NCI-H1417 (cell line): ENCODE measurements at regions not wholly inside any gene's neighbourhood (a gene's known extent, or its start where the extent isn't known, plus 50 kb on each side); places are given as distances from the start of the nearest gene placed in this dataset.

Experiments
- DNase-seq, 3 experiments: peaks; one replicate each; lab custom pipeline; 2025; lab: John Stamatoyannopoulos, UW

DNA sequence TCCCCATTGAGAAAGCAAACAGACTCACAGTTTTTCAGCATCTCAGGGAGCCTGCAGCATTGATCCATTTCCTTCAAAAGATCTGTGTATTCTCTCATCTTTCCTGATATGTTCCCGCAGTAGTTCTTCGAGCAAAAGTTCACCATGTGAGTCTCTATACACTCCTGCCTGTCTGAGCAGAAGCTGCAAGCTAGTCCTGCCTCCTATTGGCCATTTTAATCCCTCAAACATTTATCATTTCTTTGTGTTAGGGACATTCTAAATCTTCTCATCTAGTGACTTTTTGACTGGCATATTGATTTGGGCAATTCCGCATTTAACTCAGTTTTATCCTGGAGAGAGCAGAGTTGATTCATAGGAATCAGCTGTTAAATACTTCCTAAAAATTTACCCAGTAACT is 660.4 kb upstream of the KLF12 start:
- no peak for DNase-seq

DNA sequence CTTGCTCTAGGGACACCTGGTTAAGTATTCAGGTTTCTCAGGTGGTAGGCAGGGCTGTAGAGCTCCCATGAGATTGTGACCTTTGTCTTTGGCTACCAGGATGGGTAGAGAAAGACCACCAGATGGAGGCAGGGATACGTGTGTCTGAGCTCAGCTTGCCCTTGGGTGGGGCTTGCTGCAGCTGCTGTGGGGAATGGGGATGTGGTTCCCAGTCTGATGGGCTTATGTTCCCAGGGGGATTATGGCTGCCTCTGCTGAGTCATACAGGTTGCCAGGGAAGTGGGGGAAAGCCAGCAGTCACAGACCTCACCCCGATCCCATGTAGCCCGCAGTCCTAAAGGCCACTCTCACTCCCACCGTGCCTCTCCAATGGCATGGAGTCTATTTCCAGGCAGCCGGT is 659.9 kb upstream of the KLF12 start:
- no peak for DNase-seq

DNA sequence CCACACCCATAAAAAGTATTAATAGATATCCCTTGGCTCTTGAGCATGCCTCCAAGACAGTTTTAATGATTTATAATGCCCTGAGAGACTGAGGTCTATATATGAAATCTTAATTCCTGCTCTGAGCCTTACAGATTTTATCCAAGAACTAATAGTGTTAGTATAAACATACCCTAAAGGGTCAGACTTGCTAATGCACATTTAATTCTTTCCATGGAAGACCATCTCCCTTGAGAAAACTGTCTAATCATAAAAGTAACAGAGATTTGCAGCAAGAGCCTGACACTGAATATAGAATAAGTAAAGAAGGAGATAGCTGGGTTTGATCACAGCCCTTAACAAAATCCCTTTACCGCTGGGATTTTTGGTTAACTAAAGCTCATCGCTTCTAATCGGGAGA is 650.8 kb upstream of the KLF12 start:
- DNase-seq, result no peak

DNA sequence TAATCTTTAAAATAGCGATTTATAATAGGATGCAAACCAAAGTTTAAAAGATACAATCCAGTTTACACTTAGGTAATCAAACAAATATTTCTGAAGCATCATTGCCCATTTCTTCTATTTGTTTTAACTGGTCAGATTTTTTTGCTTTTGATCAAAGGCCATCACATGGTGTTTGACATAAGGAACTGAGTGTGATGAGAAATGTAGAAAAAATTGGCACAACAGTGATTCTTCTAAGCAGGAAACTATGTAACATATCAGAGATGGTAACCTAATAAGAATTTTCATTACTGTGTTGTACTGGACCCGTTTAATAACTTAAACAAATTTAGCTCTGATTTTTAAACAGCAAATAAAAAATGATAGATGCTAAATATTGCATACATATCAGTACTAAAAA is 644.7 kb upstream of the KLF12 start:
- no peak for DNase-seq

DNA sequence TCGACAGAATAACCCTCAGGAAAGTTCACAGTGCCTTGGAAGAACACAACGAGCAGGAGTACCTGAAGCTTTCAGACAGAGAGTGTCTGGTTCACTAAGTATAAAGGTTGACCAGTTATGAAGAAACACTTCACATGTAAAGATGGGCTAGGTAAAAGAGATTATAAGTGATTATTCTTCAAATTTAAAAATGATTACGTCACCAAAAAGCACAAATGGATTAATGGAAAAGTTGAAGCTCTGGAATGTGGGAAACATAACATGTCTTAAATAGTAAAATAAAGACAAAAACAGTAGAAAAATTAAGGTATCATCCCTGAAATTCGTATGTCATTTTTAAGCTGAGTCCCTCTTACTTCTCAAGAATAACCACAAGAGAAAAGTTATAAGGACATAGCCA is 643.9 kb upstream of the KLF12 start:
- no peak for DNase-seq

DNA sequence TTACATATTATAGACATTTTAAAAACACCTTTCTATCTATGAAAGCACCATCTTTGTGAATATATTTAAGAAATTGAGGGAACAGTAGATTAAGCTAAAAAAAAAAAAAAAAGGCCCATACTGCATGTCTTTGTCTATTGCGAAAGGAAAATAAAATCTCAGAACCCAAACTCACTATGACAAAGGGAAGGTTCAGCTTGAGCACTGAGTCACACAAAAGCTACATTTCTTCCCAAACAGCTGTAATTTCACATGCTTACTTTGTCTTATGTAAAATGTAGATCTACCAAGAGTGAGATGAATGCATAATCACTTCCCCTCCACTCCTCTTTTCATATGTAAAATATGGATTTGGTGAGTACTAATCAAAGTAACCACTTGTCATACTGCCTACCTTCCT is 640.1 kb upstream of the KLF12 start:
- DNase-seq, result no peak

DNA sequence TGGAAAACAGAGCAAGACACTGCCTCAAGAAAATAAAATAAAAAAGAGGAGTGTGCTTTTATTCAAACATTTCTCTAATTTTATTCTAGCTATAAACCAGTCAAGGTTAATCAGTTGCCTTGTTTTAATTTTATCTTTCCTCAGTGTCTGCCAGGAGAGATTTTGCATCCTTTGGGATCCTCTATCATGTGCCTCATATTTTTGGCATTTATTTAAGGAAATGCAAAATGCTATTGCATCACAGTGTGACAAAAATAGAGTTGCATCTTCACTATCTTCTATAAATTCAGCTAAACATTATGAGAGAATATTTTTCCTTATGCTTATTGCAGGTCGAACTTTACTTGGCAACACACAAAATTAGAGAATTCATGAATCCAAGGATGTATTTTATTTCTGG is 639.0 kb upstream of the KLF12 start:
- no peak for DNase-seq

DNA sequence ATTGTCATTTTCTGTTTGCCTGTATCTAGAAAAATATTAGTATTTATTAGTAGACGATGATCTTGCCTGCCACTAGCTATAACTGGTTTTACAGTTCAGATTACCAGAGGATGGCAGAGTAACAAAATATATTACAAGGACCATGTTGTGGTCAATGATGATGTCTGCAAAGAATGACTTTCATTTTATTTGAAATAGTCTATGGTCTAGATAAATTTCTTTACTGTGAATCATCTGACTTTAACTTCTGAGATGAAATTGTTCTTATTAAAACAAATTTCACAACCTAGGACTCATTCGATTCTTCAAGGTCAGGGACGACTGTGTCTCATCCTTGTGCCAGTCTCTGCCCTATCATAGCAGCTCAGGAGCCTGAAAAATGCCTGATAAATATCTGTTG is 637.8 kb upstream of the KLF12 start:
- no peak for DNase-seq

DNA sequence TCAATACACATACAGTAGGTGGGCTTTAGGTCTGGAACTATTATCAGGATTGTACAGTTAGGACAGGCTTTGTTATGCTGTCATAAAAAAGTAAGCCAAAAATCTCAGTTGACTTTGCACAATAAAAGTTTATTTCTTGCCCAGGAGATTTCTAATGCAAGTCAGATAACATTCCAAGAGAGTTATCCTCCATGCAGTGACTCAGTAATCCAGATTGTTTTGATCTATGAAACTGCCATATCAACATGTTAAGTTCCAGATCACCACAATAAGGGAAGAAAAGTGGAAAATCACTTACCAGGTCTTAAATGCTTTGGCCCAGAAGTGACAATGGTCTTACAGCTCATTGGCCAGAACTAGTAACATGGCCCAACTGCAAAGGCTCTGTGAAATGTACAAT is 636.2 kb upstream of the KLF12 start:
- no peak for DNase-seq

DNA sequence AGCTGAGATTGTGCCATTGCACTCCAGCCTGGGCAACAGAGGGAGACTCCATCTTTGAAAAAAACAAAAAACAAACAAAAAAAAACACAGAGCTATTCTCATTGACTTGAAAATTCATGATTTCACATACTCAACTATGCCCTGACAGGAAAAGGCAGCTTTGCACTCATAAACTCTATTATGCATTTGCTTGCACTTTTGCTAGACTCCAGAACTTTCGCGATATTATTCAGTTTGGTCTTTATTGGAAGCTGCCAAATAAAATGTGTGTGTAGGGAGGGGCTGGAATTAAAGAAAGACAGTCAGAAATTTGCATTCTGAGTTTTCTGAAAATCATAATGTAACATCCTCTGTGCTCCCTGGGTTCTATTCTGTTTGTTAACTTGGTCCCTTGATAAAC is 635.1 kb upstream of the KLF12 start:
- DNase-seq, result no peak

DNA sequence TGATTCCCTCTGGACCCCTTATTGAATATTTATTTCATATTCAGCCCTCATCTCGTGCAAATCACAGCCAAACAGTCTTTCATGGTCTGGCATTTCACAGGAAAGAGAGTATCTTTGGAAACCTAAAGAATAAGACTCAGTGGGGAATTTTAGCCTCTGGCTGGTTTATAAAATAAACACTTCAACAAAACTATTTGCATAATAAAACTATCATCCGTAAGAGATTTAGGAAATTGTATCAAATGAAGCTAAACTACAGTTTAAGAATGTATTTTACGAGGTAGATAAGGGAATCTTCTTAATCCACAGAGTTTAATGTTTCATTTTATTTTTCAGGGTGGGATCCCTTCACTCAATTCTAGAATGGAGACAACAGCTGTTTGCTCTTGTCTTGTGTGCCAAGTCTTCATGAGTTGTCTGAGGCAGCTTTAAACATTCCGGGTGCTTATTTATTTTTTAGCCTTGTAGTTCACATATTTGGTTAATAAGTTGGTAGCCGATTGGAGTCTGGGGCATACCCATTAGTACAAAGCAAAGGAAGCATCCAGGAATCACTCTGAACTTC is 634.4 kb upstream of the KLF12 start:
- DNase-seq, result no peak

DNA sequence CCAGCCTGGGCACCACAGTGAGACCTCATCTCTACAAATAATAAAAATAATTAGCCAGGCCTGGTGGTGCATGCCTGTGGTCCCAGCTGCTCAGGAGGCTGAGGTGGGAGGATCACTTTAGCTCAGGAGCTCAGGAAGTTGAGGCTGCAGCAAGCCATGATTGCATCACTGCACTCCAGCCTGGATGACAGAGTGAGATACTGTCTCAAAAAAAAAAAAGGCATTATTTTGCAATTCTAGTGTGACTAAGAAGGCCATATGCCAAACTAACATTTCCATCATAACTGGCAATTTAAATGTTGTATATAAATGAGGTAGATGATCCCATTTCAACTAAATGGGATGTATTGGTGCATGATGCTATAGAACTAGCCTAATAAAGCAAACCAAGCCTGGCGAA is 632.8 kb upstream of the KLF12 start:
- no peak for DNase-seq

DNA sequence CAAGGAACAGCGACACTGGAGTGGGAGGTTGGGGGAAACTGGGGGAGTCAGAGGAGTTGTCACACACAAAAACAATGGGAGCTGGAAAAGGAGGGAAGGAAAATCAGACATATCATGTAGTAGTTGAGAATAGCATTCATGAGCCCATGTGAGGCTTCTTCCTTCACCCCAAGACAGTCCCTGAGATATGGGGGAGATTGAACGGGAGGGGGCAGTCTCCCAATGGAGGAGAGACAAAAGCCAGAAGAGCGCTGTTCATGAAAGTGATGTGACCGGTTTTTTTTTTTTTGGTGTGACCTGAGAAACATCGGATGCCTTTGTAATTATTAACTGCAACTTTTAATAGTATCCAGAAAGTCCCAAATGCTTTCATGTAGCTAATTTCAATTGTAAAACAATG is 631.8 kb upstream of the KLF12 start:
- DNase-seq, result no peak

DNA sequence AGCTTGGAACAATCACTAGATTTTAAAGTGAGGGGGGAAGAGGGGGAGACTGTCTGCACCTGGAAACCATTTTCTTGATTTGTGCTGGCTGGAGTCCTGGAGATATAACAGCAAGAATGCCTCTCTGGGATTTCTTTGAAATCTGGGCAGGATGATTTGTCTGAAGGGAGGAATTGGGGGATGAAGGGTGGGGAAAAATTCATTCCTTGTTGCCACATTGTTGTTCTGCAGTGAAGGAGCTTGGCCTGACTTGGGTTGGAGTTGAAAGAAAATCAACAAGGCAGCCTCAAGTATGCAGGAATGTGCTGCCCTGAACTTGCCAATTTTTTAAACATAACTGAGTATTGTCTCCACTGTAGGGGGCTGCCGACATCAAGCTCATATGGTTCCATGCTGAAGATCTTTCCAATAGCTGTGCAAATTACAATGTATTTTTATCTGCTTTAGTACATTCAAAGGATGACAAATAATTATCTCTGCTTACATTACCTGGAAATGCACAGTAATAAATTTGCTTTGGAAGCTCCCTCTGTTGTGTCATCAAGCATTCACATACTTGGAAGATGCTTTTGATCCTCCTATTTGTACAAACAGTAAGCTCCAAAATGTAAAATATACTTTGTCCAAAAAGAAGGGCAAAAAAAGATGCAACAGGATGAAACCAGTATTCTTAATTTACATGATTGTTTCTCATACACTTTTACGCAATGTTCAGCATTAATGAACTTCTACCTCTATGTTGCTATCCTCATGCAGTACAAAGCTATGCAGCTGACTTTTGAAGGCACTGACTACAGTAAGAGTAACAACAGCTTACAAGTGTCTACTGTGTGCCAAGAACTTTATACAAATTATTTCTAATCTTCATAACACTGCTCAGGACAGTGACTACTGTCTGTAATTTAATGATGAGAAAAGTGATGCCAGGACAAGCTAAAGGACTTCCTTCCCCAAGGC is 627.9 kb upstream of the KLF12 start:
- no peak for DNase-seq

DNA sequence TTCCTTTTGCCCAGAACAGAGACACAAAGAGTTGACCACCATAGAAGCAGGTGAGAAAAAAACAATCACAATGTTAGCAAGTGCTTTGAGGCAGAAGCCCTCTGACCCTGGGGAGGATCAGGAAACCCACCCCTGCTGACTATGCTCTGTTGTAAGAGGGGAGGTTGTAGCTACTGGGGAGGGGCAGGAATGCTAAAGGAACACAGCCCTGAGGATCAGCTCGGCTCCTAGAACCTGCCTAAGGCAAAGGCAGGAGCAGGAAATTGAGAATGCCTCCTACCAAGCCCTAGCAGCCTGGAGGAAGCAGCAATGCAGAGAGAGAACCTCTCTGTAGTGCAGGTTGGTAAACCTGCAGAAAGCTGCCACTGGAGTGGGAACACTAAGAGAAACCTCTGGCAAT is 624.0 kb upstream of the KLF12 start:
- no peak for DNase-seq

DNA sequence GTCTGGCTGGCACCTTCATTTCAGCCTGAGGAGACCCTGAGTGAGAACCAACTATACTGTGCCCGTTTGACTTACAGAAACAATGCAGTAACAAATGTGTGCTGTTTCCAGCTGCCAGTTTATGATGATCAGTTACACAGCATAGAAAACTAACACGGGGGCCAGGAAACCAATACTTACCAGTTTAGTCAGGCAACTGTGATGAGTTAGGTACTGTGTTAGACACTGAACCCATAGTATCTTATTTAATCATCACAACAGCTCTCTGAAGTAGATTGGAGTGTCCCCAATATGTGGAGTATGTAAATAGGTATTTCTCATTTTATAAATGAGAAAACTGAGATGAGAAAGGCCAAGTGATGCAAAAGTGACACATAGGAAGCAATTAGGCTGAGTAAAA is 620.9 kb upstream of the KLF12 start:
- no peak for DNase-seq

DNA sequence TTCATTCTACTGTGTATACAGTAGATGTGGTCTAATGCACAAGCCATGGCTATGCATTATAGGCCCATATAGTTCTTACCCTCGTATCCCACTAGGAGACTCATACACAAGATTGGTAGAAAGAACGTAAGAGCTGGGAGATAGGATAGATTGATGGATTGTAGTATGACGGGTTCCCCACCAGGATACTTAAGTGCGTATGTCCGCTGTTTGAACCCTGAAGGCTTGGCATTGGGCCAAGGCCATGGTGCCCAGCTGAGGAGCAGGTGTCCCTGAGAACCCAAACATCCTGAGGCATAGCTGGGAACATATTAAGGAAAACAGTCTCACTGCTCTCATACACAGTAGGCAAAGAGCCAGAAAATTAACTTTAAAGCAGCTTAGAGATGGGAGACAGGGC is 617.5 kb upstream of the KLF12 start:
- DNase-seq, result peak; percentile 52 to 99 (median 97)

DNA sequence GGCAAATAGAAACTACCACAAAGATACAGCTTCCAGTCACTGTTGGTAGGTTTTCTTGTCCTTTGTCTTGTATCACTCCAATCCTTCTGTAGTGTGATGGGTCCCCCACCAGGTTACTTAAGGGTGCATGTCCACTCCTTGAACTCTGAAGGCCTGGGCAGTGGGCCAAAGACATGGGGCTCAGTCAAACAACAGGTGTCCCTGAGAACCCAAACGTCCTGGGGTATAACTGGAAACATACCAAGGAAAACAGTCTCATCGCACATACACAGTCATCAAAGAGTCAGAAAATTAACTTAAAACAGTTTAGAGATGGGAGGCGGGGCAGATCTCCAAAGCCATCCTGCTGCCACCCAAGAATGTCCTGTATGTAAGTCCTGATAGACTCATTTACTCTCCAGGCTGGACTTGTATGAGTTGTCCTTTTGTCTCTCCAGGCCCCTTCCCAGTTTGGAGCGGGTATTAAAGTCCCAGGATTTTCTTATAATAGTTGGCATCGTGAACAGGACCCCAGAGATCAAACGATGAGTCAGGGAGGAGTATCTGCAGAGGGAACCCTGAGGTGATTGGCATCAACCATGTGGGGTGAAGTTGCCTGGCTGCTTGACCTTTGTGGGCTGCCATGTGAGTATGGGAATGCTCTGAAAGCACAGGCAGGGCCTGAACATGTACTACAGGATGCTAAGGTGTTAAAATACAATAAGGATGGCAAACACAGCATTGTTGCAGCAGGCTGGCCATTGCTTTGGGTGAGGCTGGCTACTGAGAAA is 613.2 kb upstream of the KLF12 start:
- no peak for DNase-seq

DNA sequence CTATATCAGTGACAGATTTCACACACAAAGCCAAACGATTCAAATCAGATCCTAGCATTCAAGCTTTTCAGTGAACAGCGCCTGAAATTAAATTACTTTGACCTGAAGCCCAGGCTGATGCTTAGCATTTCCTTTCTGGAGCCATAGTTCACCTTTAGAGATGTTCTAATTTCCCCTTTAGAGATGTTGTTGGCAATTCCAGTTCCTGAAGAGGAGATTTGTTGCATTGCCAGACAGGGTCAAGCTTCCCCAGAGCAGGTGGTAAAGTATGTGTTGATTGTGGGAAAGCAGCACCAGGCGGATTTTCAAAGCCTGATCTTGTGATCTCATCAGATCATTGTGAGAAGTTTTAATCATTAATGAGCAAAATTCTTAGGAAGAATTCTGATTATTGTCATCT is 609.8 kb upstream of the KLF12 start:
- DNase-seq, result peak in 1 of 3 experiments; percentile 25

DNA sequence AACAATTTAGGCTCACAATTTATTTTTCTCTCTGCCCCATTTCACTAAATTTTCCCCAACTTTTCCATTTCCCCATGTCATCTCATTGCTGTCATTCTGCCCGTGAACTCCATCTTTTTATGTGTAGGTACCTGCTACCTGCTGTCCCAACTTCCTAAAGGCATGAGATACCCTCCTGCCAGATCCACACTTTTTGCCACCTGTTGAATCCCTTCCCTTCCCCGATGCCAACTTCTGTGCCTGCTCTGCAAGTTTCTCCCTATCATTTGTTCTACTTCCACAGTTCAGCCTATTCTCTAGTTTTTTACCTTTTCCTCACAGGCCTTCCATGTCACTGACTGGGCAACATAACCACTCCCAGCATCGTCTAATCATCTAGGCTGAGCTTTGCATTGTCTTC is 607.5 kb upstream of the KLF12 start:
- no peak for DNase-seq

DNA sequence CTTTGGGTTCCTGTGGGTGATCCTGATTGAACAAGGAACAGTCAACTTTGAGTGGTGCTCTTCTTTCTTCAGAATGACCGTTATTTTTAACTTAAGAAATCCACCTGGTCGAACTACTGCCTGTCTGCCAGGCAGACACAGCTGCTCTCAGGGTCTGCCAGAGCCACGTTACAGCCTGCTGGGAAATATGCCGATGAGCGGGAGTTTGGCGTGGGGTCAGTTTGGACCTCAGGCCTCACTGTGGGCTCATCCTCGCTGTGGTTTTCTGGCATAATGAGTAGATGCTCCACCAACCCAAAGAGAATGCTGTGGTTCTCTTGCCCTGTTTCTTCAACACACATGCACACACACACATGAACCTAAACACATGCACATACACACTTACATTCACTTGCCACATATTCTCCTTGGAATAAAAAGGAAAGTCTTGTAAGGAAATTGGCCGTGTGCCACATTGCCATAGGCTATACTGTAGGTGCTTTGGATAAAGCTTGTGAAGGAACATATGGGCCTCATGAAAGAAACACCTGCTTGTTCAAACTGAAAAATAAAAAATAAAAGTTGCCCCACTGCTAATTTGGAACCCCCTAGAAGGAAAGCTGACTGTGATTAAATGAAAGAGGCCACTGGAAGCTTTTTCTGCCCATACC is 598.7 kb upstream of the KLF12 start:
- DNase-seq, result peak in 1 of 3 experiments; percentile 53

DNA sequence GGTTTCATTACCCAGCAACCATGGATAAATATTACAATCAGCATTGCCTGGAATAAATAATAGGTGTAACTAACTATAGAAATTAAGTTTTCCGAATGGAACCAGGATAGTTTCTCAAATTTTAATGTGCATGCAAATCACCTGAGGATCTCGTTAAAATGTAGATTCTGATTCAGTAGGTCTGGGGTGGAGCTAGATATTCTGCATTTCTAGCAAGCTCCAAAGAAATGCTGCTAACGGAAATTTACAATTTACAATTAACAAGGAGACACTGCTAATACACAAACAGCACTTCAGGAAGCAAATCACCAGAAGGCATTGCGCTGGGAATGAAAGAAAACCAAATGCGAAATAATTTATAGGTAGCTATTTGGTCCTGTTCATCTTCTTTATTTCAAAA is 597.5 kb upstream of the KLF12 start:
- no peak for DNase-seq
